ENCODE measurements at regions not wholly inside any gene's neighbourhood (a gene's known extent, or its start where the extent isn't known, plus 50 kb on each side); places are given as distances from the start of the nearest gene placed in this dataset.

DNA sequence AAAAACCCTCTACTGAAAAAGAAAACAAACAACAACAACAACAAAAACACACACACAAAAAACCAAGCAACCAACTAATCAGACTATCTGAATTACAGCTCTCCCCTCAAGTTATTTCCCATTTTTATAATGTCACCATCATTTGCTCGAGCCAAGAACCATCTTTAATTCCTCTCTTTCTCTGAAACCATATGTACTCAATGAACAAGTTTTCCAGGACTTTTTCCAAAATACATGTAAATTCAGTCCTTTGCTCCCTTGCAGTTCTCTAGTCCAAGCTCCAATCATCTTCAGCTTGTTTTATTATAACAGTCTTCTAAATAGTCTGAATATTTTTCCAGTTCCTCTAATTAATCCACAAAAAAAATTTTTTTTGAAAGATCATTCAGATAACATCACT is 506.0 kb downstream of the NXPH1 start:
- TF ChIP-seq EZH2 (IDR thresholded peaks at IDR 0.05; ENCODE audit: low read depth), result no peak
- TF ChIP-seq, protein P1, sequence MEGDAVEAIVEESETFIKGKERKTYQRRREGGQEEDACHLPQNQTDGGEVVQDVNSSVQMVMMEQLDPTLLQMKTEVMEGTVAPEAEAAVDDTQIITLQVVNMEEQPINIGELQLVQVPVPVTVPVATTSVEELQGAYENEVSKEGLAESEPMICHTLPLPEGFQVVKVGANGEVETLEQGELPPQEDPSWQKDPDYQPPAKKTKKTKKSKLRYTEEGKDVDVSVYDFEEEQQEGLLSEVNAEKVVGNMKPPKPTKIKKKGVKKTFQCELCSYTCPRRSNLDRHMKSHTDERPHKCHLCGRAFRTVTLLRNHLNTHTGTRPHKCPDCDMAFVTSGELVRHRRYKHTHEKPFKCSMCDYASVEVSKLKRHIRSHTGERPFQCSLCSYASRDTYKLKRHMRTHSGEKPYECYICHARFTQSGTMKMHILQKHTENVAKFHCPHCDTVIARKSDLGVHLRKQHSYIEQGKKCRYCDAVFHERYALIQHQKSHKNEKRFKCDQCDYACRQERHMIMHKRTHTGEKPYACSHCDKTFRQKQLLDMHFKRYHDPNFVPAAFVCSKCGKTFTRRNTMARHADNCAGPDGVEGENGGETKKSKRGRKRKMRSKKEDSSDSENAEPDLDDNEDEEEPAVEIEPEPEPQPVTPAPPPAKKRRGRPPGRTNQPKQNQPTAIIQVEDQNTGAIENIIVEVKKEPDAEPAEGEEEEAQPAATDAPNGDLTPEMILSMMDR (conservative IDR thresholded peaks at IDR 0.05), result no peak
